HG02840 (cell line): ENCODE measurements at regions not wholly inside any gene's neighbourhood (a gene's known extent, or its start where the extent isn't known, plus 50 kb on each side); places are given as distances from the start of the nearest gene placed in this dataset.
"Not testable (repeated sequence)": the region's sequence is repeated elsewhere in the genome, so short reads cannot be mapped to it uniquely, and the experiment has no call there.

Experiments used
- ATAC-seq: cut with Tn5 transposase; IDR thresholded peaks from one replicate; pipeline ENCODE4 v1.9.1; 2021; ENCODE audit warnings: mild to moderate bottlenecking, moderate library complexity, moderate number of reproducible peaks; ENCODE audit not compliant: unreplicated experiment, low FRiP score

DNA sequence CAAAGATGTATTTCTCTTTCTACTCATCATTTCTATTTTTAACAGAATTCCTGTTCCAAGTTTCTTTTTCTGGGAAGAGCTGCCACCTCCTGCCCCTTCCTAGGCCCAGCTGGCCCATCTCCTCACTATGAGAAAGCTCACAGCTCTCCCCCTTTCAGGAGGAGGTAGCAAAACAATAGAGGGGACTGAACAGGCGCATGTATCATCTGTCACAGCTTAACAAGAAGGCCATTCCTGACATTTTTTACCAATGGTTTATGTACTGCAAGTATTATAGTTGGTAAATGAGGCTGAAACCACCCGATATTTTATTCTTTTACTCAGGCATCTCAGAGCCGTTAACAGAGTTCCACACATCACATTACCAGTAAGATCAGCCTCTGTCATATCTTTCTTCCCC, 103.7 kb upstream of the MTHFD1L start:
- ATAC-seq = no peak

DNA sequence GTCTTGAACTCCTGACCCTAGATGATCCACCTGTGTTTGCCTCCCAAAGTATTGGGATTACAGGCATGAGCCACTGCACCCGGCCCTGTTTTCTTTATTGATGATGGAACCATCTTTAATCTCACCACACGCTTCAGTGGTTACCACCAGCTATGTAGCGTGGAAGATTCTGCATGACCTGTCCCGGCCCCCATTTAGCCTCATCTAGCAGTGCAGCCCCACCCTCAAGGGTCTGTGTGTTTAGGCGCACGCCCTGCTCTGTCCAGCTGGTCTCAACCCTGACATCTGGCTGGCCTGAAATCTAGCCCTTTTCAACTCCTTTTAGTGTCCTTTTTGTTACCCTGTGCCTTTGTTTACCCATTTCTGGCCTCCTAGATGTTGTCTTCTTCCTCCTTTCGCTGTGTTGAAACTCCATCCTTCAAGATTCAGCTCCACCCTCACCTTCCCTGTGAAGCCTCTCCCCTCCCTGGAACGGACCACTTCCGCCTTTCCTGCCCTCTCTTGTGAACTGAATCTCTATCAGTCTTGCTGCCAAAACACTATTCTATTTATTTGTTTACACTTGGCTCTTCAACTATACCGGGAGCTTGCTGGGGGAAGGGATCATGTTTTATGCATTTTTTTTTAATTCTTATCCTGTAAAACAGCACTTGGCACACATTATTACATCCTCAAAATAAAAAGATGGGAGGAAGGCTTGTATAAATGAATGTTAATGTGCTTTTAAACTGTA, 101.0 kb upstream of the MTHFD1L start:
- ATAC-seq = no peak

DNA sequence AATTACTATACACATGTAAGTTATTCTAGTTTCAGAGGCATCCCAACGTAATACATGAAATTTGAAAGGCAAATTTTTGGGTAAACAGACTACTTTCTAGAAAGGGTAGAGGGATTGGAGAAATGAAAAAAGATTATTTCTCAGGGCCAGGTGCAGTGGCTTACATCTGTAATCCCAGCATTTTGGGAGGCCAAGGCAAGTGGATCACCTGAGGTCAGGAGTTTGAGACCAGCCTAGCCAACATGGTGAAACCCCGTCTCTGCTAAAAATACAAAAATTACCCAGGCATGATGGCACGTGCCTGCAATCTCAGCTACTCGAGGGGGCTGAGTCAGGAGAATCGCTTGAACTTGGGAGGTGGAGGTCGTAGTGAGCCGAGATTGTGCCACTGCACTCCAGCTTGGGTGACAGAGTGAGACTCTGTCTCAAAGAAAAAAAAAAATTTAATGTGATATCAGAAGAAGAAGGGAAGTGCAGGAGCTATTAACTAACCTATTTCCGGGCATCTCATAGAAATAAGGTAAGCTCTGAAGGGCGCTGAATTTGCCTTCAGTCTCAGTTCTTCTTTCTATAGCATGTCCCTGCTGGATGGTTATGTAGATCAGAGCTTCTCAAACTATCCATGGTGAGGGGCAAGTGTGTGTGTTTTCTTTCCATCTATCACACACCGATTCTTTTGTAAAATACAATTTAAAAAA, 100.3 kb upstream of the MTHFD1L start:
- ATAC-seq = peak; percentile 87

DNA sequence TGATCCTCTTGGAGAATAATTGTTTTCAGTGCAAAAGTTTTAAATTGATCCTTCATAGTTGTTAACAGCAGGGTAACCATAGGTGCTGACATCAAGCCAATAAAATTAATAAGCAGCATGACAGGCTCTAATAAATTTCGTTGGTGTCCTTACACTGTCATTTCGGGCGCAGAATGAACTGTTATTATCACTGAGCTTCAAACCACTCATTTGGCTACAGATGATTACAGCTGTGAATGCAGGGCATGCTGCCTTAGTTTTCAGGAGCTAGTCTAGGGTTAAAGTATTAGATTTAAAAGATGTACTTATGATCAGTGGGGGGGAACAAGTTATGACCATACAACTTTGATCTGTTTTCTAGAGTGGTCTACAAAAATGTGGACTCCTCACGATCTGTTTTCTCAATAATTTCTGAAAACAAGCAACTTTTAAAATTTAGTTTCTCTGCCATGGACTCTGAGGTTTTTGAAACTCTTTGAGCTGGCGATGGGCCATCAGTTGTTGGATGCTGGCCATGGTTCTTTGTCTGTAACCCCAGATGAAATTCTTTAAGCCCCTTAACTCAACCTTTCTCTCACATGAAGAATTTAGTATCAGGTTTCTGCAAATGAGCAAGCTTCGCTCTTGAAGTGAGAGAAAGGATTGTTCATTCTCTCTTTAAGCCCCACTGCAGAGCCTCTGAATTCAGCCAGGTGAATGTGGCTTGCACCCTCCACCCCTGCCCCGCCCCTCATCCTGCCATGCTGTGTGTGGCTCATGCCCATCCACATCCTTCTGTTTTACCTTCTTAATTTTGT, 99.1 kb upstream of the MTHFD1L start:
- no peak for ATAC-seq

- no peak for ATAC-seq
Measured at GRCh38 chr6:150767161-150767560, 98.3 kb upstream of the MTHFD1L start.

DNA sequence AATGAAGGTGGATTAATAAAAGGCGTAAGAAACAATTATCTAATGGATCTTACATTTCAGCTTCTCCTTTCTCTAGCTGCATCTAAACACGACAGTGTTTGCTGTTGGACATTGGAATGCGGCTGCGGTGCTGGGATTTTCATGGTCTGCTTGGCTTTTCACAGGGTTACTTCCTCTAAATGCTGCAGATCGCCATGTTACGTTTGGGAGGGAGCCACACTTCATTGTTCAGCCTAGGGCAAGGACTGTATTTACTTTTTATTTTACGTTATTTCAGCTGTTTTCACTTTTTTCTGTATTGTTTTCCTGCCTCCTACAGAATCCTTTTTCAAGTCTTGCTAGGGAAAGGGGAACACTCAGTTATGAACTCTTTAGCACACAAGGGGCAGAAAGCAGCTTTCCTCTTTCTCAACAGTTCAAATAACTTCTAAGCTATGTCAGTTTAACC, 97.9 kb upstream of the MTHFD1L start:
- ATAC-seq = no peak

- no peak for ATAC-seq
Measured at GRCh38 chr6:150770637-150771036, 94.9 kb upstream of the MTHFD1L start.

DNA sequence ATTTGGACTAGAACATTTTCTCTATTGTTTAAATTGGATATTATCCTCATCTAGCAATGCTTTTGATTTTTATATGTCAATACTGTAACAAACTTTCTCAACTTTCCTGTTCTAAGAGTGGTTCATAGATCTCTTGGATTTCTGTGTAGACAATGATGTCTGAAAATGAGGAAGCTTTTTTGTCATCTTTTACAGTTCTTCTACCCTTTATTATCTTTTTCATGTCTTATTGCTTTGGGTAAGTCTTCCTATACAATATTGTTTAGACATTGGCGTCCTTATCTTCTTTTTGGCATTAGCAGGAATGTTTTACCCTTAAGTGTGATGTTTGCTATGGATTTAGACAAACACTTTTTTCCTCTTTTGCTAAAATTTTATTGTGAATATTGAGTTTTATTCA, 91.5 kb upstream of the MTHFD1L start:
- ATAC-seq = no peak

GRCh38 chr6:150775415-150776203, 89.9 kb upstream of the MTHFD1L start:
- no peak for ATAC-seq

GRCh38 chr6:150777736-150778135, 87.8 kb upstream of the MTHFD1L start:
- ATAC-seq = no peak

- ATAC-seq = no peak
Measured at GRCh38 chr6:150783813-150784212, 81.7 kb upstream of the MTHFD1L start.

DNA sequence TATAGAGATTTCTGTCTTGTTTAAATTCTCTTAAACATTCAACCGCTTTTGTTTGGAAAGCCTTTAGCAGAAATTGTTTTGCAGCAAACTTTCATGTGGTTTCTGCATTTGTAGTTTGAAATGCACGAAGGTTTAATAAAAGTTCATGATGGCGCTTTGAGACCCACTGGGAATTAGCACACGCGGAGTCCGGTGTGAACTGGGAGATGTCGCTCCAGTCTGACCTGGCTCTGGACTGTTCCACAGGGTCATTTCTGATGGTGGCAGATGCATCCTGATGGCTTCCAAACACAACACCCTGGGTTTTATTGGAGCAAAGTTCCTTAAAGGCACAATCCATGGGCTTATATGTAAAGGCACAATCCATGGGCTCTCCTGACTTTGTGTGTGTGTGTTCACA, 78.1 kb upstream of the MTHFD1L start:
- ATAC-seq = no peak

DNA sequence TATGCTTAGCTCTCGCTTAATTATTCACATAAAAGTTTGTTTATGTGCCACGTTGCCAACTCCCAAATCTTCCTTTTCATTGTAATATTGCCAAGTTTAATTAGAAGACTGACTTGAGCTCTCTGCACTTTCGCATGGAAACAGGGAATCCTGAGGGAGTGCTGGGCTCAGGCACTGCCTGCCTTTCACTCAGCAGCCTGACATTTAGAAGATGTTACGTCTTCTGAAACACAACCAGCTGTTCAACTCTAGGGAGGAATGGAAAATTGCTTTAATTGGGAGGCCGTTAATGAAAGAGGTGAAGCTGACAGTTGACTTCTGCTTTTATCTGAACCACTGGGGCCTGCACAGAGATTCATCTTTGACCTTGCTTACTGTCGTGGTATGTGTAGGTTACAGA, 77.4 kb upstream of the MTHFD1L start:
- ATAC-seq = no peak

GRCh38 chr6:150789906-150790305, 75.6 kb upstream of the MTHFD1L start:
- not testable (repeated sequence) for ATAC-seq

DNA sequence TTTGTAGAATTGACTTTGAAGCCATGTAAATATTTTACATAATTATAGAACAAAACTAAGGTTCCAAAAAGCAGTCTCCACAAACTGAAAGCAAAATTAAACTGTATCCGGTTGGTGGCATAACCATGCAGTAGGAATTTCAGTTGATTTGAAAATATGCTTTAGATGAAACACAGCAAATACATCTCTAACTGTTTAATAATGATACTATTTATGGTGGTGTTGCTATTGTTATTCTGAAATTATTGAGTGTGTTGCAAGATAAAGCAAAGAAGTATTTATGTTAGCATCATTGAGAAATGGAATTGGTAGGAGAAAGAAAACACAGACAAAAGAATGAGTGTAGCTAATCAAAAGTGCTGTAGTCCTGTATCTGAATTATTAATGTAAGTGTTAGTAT, 73.8 kb upstream of the MTHFD1L start:
- ATAC-seq = no peak

- no peak for ATAC-seq
Measured at GRCh38 chr6:150797949-150798348, 67.6 kb upstream of the MTHFD1L start.

DNA sequence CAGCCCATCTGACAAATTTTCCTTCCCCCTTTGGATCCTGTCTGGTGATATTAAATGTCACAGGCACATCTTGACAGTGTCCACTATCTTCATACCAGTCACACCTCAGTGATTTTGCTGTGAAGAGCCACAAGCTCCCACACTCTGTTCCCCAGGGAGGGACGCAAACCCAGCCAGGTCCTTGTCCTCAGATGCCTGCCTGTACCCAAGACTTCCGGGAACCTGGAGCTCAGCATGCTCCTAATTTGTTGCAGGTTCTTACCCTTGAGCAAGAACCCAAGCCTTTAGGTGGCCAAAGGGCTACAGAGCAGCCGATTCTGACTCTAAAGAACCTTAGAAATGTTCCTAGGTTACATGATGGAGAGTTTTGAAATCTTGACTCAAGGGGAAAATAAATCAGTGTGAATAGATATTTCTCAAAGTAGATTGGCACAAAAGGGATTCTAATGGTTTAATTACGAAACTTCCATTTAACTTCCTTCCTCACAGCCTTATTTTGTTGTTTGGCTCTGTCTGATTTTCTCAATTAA, 66.2 kb upstream of the MTHFD1L start:
- no peak for ATAC-seq

DNA sequence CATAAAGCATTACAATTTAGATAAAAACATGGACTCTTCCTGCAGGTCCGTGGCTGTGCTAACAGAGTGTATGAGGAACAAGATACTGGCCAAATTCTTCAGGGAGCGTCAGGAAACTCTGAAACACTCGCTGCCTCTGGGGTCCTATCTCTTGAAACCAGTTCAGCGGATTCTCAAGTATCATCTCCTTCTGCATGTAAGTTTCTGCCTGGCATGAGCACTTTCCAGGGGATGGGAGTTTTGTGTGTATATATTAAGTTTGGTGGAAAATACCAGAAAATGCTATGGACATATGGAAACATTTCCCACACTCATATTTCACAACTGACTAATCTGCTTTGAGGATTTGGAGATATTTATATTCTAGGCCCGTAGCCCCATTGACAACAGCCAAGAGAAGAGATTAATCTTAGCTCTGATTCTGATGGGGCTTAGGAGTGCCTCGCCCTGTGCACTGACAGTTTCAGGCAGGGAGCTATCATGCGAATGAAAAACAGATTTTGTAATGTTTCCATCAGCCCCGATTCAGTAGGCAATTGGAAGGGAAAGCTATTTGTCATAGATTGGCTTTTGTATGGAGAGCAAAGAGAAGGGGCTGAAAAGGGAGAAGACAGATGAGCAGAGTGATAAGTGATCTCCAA, 64.7 kb upstream of the MTHFD1L start:
- no peak for ATAC-seq

DNA sequence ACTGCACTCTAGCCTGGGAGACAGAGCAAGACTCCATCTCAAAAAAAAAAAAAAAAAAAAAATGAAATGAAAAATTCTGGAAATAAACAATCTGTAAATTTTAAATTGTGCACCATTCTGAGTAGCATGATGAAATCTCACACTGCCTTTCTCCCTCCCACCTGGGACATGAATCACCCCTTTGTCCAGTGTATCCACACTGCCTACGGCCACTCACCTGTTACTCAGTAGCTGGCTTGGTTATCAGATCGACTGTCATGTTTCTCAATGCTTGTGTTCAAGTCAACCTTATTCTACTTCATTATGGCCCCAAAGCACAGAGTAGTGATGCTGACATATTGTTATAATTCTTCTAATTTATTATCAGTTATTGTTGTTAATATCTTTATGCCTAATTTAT, 58.7 kb upstream of the MTHFD1L start:
- no peak for ATAC-seq
